HL-60 (cell line): ENCODE measurements at regions not wholly inside any gene's neighbourhood (a gene's known extent, or its start where the extent isn't known, plus 50 kb on each side); places are given as distances from the start of the nearest gene placed in this dataset.

ENCODE experiments used
- DNase-seq, 2 experiments: peaks; one replicate each; pipeline ENCODE4 v3.0.0-alpha.2; 2010 to 2020; ENCODE audit warnings: low read depth in 1 of 2, low spot score in 1 of 2
- H3K27ac ChIP-seq: fragments of 250-450 bp; sonication (Bioruptor Pico); replicated peaks from 2 replicates; pipeline ENCODE4 v1.5.1; 2020; ENCODE audit warnings: mild to moderate bottlenecking, moderate library complexity
- H3K27me3 ChIP-seq: fragments of 250-450 bp; sonication (Bioruptor Pico); 2 replicates; pipeline ENCODE4 v1.5.1; 2021; ENCODE audit warnings: mild to moderate bottlenecking, moderate library complexity; ENCODE audit not compliant: insufficient read depth, poor library complexity, severe bottlenecking
- H3K4me3 ChIP-seq: replicated peaks from 2 replicates; pipeline ENCODE4 v1.5.1; 2011; ENCODE audit warnings: mild to moderate bottlenecking, control low read depth, low read length; ENCODE audit not compliant: insufficient read depth
- GABPA ChIP-seq: IDR thresholded peaks from 2 replicates; pipeline ENCODE4 v1.6.1; 2012; ENCODE audit warnings: low read depth
- POLR2AphosphoS5 ChIP-seq: IDR thresholded peaks from 2 replicates; pipeline ENCODE4 v1.6.1; 2012; ENCODE audit warnings: low read depth
- REST ChIP-seq: IDR thresholded peaks from 2 replicates; pipeline ENCODE4 v1.6.1; 2012; ENCODE audit warnings: low read depth; ENCODE audit not compliant: insufficient replicate concordance
- SPI1 ChIP-seq: IDR thresholded peaks from 2 replicates; pipeline ENCODE4 v1.6.1; 2012; ENCODE audit warnings: low read depth, mild to moderate bottlenecking, borderline replicate concordance
- TF ChIP-seq, protein P1 (sequence below): IDR thresholded peaks from one replicate; pipeline ENCODE4 v1.5.1; 2011; ENCODE audit warnings: low read length, control low read depth, inconsistent platforms; ENCODE audit not compliant: insufficient read depth

DNA sequence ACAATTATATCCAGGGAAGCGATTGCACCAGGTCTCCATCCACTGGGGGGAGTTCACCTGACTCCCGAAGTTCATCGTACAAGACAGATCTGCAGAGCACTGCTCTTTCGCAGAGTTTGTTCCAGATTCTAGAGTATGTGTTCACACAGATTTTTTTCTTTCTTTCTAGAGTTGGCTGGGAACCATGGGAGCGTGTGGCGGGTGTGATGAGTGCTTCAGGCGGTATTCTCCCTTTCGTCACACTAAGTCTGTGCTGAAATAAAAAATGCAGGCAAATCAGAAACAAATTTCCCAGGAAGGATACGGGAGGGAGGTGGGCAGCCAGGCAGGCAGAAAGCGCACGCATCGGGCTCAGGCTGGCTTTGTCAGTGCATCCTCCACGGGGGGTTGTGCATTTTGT, 129.8 kb upstream of the SOX11 start:
- DNase-seq: no peak
- TF ChIP-seq REST: no peak
- no peak for TF ChIP-seq SPI1
- TF ChIP-seq GABPA: no peak
- TF ChIP-seq, protein P1, sequence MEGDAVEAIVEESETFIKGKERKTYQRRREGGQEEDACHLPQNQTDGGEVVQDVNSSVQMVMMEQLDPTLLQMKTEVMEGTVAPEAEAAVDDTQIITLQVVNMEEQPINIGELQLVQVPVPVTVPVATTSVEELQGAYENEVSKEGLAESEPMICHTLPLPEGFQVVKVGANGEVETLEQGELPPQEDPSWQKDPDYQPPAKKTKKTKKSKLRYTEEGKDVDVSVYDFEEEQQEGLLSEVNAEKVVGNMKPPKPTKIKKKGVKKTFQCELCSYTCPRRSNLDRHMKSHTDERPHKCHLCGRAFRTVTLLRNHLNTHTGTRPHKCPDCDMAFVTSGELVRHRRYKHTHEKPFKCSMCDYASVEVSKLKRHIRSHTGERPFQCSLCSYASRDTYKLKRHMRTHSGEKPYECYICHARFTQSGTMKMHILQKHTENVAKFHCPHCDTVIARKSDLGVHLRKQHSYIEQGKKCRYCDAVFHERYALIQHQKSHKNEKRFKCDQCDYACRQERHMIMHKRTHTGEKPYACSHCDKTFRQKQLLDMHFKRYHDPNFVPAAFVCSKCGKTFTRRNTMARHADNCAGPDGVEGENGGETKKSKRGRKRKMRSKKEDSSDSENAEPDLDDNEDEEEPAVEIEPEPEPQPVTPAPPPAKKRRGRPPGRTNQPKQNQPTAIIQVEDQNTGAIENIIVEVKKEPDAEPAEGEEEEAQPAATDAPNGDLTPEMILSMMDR: no peak
- TF ChIP-seq POLR2AphosphoS5: no peak
- no peak overlapping the region for H3K27ac ChIP-seq
- H3K4me3 ChIP-seq: no peak overlapping the region
- H3K27me3 ChIP-seq: no peaks in the 10 kb centered on the region

DNA sequence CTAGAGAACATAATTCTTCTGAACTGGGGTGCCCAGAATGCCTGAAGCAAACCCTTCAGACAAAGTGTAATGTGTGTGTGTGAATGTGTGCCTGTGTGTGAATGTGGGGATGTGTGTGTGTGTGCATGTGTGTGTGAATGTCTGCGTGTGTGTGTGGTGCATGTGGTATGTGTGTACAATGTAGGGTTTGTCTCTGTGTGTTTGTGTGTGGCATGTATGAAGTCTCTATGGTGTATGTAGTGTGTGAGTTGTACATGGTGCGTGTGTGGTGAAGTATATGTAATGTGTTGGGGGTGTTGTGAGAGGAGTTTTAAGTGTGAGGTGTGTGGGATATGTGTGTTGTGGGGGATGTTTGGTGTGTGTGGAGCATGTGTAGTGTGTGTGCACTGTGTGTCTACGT, 129.3 kb upstream of the SOX11 start:
- TF ChIP-seq REST: no peak
- TF ChIP-seq, protein P1: no peak
- TF ChIP-seq GABPA: no peak
- TF ChIP-seq SPI1: no peak
- TF ChIP-seq POLR2AphosphoS5: no peak
- Histone ChIP-seq H3K27me3 (no peaks in the 10 kb centered on the region), H3K4me3 (no peak overlapping the region)

GRCh38 chr2:5563411-5563810, 128.8 kb upstream of the SOX11 start:
- no peak for TF ChIP-seq POLR2AphosphoS5
- no peak for TF ChIP-seq GABPA
- no peak for TF ChIP-seq SPI1
- no peak for TF ChIP-seq REST
- TF ChIP-seq, protein P1: no peak
- DNase-seq: no peak
- Histone ChIP-seq H3K27me3 (no peaks in the 10 kb centered on the region), H3K4me3 (no peak overlapping the region), H3K27ac (no peak overlapping the region)

More for the DNA sequence above, 129.3 kb upstream of the SOX11 start:
- no peak for DNase-seq
- H3K27ac ChIP-seq: no peak overlapping the region
